HL-60 (cell line): ENCODE measurements at regions not wholly inside any gene's neighbourhood (a gene's known extent, or its start where the extent isn't known, plus 50 kb on each side); places are given as distances from the start of the nearest gene placed in this dataset.

Experiments used
- GABPA ChIP-seq: IDR thresholded peaks from 2 replicates; pipeline ENCODE4 v1.6.1; 2012; ENCODE audit warnings: low read depth
- POLR2AphosphoS5 ChIP-seq: IDR thresholded peaks from 2 replicates; pipeline ENCODE4 v1.6.1; 2012; ENCODE audit warnings: low read depth
- TF ChIP-seq, protein P1 (sequence below): IDR thresholded peaks from one replicate; pipeline ENCODE4 v1.5.1; 2011; ENCODE audit warnings: low read length, control low read depth, inconsistent platforms; ENCODE audit not compliant: insufficient read depth
- TF ChIP-seq, protein P2 (sequence below): IDR thresholded peaks from 2 replicates; pipeline ENCODE4 v1.6.1; 2012; ENCODE audit warnings: low read depth; ENCODE audit not compliant: insufficient replicate concordance

DNA sequence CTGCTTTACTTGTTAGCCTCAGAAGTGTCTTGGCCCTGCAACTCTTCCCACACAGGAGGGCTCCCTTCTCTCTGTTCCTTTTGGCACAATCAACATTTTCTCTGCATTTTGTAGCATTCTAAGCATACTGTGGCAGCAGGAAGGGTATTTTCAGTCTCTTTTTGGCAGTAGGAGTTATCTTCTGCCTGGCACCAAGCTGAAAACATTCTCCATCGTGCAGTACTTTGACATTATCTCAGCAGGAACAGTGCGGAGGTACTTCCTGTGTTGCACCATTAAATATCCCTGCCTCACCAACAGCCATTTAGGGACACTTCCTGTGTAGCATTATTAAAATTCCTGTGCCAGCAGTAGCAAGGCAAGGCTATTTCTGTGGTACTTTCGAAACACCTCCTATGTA lies 233.2 kb upstream of the SEMA6D start:
- TF ChIP-seq, protein P1, sequence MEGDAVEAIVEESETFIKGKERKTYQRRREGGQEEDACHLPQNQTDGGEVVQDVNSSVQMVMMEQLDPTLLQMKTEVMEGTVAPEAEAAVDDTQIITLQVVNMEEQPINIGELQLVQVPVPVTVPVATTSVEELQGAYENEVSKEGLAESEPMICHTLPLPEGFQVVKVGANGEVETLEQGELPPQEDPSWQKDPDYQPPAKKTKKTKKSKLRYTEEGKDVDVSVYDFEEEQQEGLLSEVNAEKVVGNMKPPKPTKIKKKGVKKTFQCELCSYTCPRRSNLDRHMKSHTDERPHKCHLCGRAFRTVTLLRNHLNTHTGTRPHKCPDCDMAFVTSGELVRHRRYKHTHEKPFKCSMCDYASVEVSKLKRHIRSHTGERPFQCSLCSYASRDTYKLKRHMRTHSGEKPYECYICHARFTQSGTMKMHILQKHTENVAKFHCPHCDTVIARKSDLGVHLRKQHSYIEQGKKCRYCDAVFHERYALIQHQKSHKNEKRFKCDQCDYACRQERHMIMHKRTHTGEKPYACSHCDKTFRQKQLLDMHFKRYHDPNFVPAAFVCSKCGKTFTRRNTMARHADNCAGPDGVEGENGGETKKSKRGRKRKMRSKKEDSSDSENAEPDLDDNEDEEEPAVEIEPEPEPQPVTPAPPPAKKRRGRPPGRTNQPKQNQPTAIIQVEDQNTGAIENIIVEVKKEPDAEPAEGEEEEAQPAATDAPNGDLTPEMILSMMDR: no peak
- TF ChIP-seq POLR2AphosphoS5 (no peak), GABPA (peak; percentile 93)
- TF ChIP-seq, protein P2, sequence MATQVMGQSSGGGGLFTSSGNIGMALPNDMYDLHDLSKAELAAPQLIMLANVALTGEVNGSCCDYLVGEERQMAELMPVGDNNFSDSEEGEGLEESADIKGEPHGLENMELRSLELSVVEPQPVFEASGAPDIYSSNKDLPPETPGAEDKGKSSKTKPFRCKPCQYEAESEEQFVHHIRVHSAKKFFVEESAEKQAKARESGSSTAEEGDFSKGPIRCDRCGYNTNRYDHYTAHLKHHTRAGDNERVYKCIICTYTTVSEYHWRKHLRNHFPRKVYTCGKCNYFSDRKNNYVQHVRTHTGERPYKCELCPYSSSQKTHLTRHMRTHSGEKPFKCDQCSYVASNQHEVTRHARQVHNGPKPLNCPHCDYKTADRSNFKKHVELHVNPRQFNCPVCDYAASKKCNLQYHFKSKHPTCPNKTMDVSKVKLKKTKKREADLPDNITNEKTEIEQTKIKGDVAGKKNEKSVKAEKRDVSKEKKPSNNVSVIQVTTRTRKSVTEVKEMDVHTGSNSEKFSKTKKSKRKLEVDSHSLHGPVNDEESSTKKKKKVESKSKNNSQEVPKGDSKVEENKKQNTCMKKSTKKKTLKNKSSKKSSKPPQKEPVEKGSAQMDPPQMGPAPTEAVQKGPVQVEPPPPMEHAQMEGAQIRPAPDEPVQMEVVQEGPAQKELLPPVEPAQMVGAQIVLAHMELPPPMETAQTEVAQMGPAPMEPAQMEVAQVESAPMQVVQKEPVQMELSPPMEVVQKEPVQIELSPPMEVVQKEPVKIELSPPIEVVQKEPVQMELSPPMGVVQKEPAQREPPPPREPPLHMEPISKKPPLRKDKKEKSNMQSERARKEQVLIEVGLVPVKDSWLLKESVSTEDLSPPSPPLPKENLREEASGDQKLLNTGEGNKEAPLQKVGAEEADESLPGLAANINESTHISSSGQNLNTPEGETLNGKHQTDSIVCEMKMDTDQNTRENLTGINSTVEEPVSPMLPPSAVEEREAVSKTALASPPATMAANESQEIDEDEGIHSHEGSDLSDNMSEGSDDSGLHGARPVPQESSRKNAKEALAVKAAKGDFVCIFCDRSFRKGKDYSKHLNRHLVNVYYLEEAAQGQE: no peak
